ENCODE measurements at regions not wholly inside any gene's neighbourhood (a gene's known extent, or its start where the extent isn't known, plus 50 kb on each side); places are given as distances from the start of the nearest gene placed in this dataset.
"Not testable (repeated sequence)": the region's sequence is repeated elsewhere in the genome, so short reads cannot be mapped to it uniquely, and the experiment has no call there.

DNA sequence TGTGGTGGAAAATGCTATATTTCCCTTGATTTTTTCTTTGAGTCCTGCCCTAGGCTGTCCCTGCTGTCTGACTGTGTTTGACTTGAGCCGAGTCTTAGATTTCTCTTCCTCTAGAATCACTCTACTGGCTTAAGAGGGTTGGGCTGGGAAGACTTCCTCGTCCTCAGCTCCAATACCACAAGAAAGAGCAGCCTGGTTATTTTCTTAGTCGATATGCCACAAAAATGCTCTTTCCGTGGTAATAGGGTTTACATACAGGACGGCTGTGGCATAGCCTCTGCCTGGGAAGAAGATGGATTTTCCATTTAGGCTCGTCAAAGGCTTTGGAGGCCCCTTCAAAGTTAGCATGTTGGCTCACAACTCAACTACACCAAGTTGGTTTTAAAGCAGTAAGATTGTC, 212.0 kb upstream of the IGFBP3 start:
- DNase-seq (ENCODE audit: low spot score) = no peak

DNA sequence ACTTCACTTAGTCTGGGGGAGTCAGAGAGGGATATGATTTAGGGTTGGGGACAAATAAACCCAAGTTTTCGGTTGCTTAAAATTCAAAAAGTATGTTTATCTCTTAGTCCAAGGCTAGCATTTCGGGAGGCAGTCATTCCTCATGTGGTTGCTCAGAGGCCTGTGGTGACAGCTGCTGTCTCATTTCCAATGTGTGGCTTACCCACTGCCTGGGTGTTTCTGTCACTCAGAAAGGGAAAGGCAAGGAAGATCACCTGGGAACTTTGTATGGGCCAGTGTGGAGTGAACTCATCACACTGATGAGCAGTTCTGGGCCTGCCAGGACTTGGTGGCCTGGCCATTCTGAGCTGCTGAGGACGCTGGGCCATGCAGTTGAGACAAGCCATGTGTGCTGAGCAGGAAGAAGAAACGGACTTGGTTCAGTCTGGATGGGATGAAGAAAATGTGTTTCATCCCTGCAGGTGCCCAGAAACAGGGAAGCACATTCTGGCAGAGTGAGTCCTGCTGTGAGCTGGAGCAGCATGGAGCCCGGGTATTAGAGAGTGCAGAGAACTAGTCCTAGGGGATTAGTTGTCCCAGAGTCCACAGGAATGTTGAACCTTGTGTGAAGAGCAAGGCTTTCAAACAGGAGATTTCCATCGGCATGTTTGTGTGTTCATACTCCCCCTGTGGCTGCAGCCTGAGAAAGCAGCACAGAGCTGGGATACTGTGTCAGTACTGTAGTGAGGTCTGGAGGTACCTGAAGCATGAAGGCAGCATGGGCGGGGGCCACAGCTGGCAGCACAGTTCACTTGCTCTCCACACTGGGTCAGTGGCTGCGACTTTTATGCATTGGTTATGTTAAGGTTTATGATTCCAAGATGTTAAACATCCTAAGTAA, 211.1 kb upstream of the IGFBP3 start:
- DNase-seq (ENCODE audit: low spot score) = no peak

DNA sequence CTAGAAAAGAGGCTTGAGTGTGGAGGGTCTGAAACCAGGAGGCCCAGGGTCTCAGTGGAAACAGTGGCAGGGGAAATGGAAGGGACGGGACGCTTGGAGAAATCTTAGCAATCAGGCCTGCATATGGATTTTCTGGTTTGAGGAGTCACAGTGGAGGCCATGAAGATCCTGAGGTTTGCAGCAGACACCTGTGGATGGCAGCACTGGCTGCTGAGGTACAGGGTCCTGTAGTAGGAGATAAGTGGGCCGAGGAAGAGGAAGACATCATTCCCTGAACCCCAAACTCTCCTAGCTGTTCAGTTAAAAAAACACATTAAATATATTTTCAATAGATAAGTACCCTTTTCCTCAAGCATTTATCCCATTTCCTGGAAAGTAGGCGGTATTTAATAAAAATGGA, 208.8 kb upstream of the IGFBP3 start:
- no peak for DNase-seq (ENCODE audit: low spot score)

DNA sequence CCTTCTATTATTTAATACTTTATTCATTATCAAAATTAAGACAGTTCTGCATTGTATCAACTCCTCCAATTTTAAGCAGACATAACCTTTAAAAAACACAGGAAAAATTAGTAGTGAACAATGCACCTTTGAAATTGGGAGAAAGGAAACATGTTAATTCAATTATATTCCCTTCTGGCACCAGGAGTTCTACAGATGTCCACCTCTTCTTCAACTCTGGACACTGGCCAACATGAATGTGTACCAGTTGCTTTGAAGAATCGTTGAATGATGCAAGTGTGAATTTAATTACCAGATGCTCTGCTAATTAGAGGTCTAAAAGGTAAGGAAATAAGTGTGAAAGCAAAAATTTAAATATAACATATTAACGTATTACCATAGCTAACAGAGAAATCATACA, 206.7 kb upstream of the IGFBP3 start:
- no peak for DNase-seq (ENCODE audit: low spot score)

DNA sequence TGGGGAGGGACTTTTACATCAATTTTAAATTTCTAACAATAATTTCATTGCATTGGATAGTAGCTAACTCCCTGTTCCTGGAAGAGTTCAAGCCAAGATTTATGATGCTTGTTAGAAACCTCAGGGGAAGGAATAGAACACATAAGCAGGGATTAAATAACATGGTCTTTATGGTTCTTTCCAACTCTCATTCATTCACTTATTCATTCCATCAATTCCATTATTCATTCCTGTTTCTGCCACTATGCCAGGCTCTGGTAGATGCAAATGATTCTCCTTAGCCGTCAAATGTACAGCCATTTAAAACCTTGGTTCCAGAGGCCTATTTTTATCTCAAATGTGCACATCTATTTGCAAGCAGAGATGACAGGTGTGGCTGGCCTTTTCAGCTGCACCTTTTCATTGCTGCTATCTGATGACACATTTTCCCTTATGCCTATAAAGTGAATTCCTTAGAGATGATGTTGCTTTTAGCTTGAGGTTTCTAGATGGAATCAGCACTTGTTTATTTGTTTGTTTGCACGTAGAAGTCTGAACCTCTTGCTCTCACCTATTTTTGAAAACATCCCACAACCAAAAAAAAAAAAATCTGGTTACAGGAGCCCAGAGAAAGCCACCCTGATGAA, 205.7 kb upstream of the IGFBP3 start:
- DNase-seq (ENCODE audit: low spot score) = peak; percentile 39

DNA sequence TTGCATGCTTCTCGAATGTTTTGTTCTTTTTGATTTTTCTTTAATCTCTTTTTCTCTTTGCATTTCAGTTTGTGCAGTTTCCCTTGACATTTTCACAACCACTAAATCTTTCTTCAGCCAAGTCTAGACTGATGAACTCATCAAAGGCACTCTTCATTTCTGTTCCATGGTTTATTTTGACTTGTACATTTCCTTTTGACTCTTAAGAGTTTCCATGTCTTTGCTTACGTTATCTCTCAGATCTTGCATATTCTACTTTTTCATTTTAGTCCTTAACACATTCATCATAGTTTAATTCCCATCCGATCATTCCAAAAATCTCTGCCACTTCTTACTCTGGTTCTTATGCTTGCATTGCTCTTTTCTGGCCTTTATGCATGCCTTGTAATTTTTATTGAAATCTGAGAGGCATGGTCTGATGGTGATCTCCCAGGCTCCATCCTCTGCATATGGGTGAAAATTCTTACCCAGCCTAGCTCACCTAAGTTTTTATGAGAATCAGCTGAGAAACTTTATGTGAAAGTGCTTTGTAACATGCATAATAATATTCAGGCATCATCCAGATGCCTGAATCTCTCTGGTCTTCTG, 202.8 kb upstream of the IGFBP3 start:
- no peak for DNase-seq (ENCODE audit: low spot score)

DNA sequence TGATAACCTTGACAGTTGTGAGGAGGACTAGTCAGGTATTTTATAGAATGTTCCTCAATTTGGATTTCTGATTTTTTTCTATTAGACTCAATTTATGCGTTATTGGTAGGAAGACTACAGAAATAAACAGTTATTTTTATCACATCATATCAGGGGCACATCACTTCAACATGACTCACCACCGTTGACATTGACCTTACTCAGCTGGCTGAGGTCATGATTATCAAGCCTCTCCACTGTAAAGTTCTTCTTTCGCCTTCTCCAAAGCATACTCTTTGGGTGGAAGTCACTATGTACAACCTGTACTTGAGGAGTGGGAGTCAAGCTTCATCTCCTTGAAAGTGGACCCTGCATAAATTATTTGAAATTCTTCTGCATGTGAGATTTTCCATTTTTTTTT, 194.3 kb upstream of the IGFBP3 start:
- DNase-seq (ENCODE audit: low spot score) = no peak

DNA sequence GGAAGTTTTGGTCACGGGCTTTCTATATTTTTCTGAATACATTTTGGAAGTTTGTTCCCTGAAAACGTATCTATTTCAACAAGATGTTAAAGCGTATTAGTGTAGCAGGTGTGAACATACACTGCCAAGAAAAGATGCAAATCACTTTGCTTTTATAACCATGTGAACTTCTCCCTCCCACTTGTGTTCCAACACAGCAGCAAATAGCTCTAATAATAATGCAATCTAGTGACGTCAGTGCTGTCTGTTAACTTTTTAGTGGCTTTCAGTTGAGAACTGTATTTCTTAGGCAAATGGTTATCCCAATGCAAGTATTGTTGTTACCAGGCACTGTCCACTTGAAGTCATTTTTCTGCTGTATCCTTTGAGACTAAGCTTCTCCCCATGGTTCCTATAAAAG, 188.4 kb upstream of the IGFBP3 start:
- no peak for DNase-seq (ENCODE audit: low spot score)

DNA sequence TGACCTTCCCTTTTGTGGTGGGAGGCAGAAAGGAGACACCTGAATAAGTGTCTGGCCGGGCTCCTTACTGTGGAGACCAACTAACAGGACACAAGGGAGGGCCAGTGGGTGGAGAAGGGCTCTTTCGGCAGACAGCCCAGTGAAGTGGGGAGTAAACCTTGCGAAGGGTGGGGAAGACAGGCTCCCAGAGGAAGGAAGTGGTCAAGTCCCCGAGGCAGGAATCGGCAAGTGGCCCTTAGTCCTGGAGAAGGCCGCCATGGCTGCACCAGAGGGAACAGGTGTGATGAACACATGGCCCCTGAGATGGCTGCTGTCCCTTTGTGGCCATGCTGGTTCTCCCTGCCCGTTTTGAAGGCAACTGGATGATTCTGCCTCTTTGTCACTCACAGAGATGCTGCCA, 187.2 kb upstream of the IGFBP3 start:
- DNase-seq (ENCODE audit: low spot score) = no peak

DNA sequence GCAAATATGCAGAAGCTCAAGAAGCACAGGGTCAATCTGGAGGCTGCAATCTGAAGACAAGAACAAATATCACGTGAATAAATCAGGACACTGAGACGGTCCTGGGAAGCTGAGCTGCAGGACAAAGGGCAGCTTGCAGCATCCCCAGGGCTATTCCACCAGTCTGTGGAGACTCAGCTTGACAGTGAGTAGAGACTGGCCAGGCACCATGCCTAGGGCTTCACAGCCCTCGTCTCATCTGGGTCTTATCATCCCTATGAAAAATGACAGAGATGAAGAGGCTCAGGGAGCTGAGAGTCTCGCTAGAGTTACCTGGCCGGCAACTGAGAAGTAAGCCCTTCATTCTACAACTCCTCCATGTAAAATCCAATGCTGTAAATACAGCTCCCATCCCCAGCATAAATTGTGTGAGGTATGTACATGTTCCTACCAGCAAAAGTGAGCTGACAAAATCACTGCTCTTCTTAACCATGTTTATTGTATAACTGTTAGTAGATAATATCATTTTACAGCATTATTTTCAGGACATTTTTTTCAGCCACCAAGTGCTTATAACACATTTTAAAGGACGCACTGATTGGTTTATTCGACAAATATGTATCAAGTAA, 186.6 kb upstream of the IGFBP3 start:
- DNase-seq (ENCODE audit: low spot score) = no peak

DNA sequence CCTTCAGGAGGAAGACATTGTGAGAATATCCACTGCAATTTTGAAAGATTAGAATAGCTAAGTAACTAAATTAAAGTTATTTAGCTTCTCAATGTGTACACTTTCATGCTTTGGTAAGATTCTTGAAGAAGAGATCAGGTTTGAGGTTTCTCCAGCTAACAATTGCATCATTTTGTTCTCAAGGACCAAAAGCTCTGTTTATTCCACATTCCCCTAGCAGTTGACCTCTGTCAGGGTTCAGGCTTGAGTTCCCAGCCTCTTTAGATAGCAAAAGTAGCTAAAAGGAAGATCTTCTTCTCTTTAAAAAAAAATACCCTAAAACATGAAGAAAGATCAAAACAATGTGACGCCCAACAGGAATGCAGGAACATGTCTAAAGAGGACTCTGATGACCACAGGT, 179.4 kb upstream of the IGFBP3 start:
- DNase-seq (ENCODE audit: low spot score) = no peak

DNA sequence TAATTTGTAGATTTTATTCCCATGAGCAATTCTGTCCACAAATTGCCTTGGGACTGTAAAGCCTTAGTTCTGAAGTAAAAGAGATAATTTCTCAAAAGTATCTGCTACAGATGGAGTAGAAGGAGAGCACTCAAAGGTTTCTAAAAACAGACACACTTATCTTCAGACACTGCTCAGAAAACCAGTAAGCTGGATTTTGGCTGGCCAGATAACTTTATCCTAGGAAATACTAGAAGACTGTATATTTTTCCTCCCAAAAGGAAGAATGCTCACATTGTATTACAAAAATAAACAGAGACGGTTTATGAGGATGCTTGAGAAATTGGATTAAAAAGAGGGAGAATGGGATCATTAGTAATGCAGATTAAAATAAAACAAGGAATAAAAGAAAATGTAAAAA, 178.0 kb upstream of the IGFBP3 start:
- no peak for DNase-seq (ENCODE audit: low spot score)

DNA sequence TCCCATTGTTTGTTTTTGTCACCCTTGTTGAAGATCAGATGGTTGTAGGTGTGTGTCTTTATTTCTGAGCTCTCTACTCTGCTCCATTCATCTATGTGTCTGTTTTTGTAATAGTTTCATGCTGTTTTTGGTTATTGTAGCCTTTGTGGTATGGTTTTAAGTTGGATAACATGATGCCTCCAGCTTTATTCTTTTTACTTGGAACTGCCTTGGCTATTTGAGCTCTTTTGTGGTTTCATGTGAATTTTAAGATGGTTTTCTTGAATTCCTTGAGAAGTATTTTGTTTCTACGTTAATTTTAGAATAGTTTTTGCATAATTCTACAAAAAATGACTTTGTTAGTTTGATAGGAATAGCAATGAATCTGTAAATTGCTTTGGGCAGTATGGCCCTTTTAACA, 170.0 kb upstream of the IGFBP3 start:
- no peak for DNase-seq (ENCODE audit: low spot score)

DNA sequence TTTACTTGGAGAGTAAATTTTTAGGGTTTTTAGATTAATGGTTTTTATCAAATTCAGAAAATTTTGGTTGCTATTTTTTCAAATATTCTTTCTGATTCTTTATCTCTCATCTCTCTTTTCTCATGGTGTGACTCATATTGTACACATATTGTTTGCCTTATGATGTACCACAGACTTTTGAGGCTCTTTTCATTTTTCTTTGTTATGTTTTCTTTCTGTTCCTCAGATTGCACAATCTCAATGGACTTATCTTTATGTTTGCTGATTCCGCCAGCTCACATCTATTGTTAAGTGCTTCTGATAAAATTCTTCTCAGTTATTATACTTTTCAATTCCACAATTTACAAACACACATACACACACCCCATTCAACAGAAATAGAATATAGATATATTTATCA, 168.2 kb upstream of the IGFBP3 start:
- no peak for DNase-seq (ENCODE audit: low spot score)

DNA sequence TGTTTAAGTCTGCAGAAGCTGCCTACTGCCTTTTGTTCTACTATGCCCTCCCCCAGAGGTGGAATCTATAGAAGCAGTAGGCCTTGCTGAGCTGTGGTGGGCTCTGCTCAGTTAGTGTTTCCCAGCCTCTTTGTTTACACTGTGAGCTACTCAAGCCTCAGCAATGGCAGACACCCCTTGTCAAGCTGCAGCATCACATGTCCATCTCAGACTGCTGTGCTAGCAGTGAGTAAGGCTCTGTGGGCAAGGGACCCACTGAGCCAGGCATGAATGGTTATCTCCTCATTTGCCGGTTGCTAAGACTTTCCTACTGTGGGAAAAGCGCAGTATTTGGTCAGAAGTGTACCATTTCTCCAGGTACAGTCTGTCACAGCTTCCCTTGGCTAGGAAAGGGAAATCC, 167.4 kb upstream of the IGFBP3 start:
- DNase-seq (ENCODE audit: low spot score) = not testable (repeated sequence)

DNA sequence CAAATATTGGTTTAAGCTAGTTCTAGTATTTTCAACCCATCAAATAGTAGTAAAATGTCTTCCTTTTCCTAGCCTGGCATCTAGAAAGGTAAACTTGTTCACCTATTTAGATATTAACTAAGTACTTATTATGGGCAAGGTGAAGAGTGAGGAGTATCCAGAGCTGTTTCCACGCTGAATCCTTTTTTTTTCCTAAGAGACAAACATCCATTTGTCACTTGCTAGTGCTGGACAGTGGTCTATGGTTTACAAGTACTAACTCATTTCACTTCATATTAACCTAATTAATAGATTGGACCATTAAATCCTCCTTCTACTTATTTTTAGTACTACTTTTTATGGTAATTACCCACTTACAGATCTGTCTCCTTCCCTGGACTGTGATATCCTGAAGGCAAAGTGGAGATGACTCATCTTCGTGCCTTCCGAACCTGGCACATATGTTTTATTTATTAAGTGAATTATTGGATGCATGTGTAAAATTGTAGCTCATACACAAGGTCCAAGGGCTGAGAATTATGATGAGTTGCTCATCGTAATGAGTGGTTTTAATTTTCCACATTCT, 159.6 kb upstream of the IGFBP3 start:
- DNase-seq (ENCODE audit: low spot score) = no peak

DNA sequence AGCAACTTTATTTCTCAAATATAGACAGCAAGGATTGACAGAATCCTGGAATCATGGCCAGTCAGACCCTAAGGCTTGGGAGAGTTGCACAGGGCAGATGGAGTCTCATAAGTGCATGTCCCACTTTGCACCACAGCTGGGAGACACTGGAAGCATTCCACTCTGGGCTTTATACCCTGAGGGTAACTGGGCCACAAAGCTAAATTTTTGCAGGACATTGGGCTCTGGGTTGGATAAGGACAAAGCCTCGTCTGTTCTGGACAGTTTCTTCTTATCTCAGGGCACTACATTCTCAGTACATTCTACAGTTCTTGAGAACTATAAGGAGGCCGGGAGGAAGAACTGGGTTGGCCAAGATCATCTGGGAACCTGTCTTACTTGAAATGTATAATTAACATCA, 158.3 kb upstream of the IGFBP3 start:
- no peak for DNase-seq (ENCODE audit: low spot score)

DNA sequence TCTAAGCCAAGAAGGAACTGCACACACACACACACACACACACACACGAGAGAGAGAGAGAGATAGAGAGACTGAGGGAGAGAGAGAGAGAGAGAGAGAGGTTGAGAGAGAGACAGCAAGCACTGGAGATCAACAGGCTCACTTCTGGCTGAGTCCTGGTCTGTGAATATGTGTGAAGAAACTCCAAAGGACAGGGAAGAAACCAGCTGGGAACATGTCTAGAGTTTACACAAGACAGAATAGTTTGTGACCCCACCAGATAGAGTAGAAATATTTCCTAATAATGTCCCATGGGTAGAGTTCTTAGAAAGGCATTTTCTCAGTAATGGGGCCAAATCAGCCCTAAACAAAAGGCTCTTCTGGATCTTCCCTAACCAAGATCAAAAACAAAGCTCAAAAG, 155.5 kb upstream of the IGFBP3 start:
- DNase-seq (ENCODE audit: low spot score) = no peak

DNA sequence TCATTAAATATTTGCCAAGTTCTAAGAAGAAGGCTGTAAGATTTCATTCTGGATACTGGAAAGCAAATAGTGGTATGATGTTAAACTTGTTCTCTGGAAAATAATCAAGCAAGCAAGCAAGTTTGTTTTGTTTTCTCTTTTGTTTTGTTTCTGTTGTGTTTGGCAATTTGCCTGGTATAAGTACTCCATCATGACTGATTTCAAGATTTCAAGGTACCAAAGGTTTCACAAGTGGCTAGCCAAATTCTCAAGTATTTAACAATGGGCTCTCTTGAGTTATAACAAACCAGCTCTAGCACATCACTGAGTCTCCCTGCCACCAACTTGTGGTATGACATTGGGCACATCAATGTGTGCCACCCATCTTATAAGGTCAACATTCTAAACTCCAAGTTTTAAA, 151.7 kb upstream of the IGFBP3 start:
- DNase-seq (ENCODE audit: low spot score) = no peak

DNA sequence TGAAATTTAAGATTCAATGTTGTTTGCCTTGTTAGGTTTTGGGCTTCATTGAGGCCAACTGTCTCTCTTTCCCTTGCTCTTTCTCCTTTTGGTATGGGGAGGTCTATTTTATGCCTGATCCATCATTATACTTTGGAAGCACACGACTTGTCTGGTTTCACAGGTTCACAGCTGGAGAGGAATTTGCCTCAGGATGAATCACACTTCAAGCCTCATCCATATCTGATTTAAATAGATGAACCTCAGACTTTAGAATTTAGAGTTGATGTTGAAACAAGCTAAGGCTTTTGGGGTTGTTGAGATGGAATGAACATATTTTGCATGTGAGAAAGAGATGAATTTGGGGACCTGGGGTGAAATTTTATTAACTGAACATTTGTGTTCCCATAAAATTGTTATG, 150.5 kb upstream of the IGFBP3 start:
- no peak for DNase-seq (ENCODE audit: low spot score)

DNA sequence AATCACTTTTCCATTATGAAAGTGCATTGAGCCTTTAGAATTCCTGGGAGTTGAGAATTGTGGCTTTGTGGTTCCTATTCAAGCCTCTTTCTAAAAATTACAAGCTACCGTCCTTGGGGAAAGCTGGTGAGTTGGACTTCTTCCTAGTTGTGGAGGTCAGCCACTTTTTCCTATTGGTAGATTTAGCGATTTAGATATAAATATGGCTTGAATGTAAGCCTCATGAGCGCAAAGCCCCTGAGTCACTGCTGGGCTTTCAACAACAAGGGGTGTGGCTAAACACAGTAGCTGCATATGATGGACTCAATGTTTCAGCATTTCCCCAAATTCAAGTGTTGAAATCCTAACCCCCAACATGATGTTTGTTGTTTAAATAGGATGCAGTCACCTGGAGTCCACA, 150.0 kb upstream of the IGFBP3 start:
- DNase-seq (ENCODE audit: low spot score) = no peak

DNA sequence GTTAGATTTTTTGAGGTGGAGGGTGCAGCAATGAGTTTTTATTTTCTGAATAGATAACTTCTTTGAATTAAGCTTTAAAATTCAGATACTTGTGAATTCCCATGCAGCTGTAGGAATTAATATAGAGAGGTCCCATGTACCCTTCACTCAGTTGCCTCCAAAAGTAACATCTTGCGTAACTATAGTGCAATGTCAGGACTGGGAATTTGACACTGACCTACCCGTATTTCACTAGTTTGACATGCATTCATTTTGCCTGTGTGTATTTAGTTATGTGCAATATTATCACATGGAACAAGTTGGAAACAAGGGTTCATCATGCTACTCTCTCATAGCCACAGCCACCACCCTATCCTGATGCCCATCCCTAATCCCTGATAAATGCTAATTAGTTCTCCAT, 147.1 kb upstream of the IGFBP3 start:
- DNase-seq (ENCODE audit: low spot score) = no peak
